Type B pancreatic cell (in vitro differentiated cells): ENCODE measurements at regions not wholly inside any gene's neighbourhood (a gene's known extent, or its start where the extent isn't known, plus 50 kb on each side); places are given as distances from the start of the nearest gene placed in this dataset.

Experiments
- DNase-seq: peaks from one replicate; pipeline ENCODE4 v3.0.0; 2021; ENCODE audit warnings: mixed read lengths; ENCODE audit not compliant: unreplicated experiment; ENCODE audit errors: extremely low spot score
- H3K27ac Mint-ChIP-seq: 2 replicates; pipeline ENCODE4 v1.8.0; 2021; ENCODE audit warnings: mild to moderate bottlenecking, mixed read lengths
- H3K27me3 Mint-ChIP-seq: 2 replicates; pipeline ENCODE4 v1.8.0; 2021; ENCODE audit warnings: mixed read lengths
- H3K36me3 Mint-ChIP-seq: 2 replicates; pipeline ENCODE4 v1.8.0; 2021; ENCODE audit warnings: mixed read lengths
- H3K4me1 Mint-ChIP-seq: one replicate; pipeline ENCODE4 v1.8.0; 2021; ENCODE audit warnings: mixed read lengths; ENCODE audit not compliant: unreplicated experiment
- H3K4me3 Mint-ChIP-seq: 2 replicates; pipeline ENCODE4 v1.8.0; 2021; ENCODE audit warnings: mild to moderate bottlenecking, mixed read lengths
- H3K9me3 Mint-ChIP-seq: 2 replicates; pipeline ENCODE4 v1.8.0; 2021; ENCODE audit warnings: mixed read lengths
- CTCF ChIP-seq: fragments of 200-600 bp; sonication (generic); conservative IDR thresholded peaks from 2 replicates; pipeline ENCODE4 v1.5.0; 2021; ENCODE audit warnings: antibody characterized with exemption, mild to moderate bottlenecking

GRCh38 chr4:159489646-159490045, 386.8 kb downstream of the RAPGEF2 start:
- no peak overlapping the region for H3K27ac Mint-ChIP-seq
- peaks cover 8% of the 10 kb centered on the region for H3K4me1 Mint-ChIP-seq
- H3K9me3 Mint-ChIP-seq, result peaks cover 17% of the 10 kb centered on the region
- peaks cover 14% of the 10 kb centered on the region for H3K27me3 Mint-ChIP-seq
- DNase-seq, result no peak
- no peak for TF ChIP-seq CTCF
- H3K36me3 Mint-ChIP-seq, result no peaks in the 10 kb centered on the region
- H3K4me3 Mint-ChIP-seq, result no peak overlapping the region

- Mint-ChIP-seq H3K27me3 (no peaks in the 10 kb centered on the region), H3K27ac (no peak overlapping the region), H3K9me3 (peaks cover 14% of the 10 kb centered on the region), H3K4me3 (no peak overlapping the region), H3K4me1 (peaks cover 10% of the 10 kb centered on the region), H3K36me3 (no peaks in the 10 kb centered on the region)
- DNase-seq, result no peak
- TF ChIP-seq CTCF, result no peak
Observed at GRCh38 chr4:159495515-159496236, 392.8 kb downstream of the RAPGEF2 start.

- H3K27ac Mint-ChIP-seq, result no peak overlapping the region
- no peak for TF ChIP-seq CTCF
- DNase-seq, result no peak
- H3K36me3 Mint-ChIP-seq, result no peaks in the 10 kb centered on the region
- peaks cover 10% of the 10 kb centered on the region for H3K4me1 Mint-ChIP-seq
- peaks cover 8% of the 10 kb centered on the region for H3K9me3 Mint-ChIP-seq
- H3K27me3 Mint-ChIP-seq, result no peaks in the 10 kb centered on the region
- H3K4me3 Mint-ChIP-seq, result no peak overlapping the region
Observed at GRCh38 chr4:159496248-159496647, 393.4 kb downstream of the RAPGEF2 start.

- Mint-ChIP-seq H3K4me1 (peaks cover 10% of the 10 kb centered on the region), H3K9me3 (peaks cover 4% of the 10 kb centered on the region), H3K27me3 (peaks cover 3% of the 10 kb centered on the region), H3K36me3 (no peaks in the 10 kb centered on the region), H3K4me3 (no peak overlapping the region), H3K27ac (no peak overlapping the region)
- TF ChIP-seq CTCF, result no peak
- no peak for DNase-seq
Observed at GRCh38 chr4:159497936-159498335, 395.1 kb downstream of the RAPGEF2 start.

GRCh38 chr4:159498446-159499115, 395.7 kb downstream of the RAPGEF2 start:
- no peak for TF ChIP-seq CTCF
- Mint-ChIP-seq H3K9me3 (no peaks in the 10 kb centered on the region), H3K36me3 (no peaks in the 10 kb centered on the region), H3K27ac (no peak overlapping the region), H3K27me3 (peaks cover 8% of the 10 kb centered on the region), H3K4me3 (no peak overlapping the region), H3K4me1 (peaks cover 15% of the 10 kb centered on the region)
- no peak for DNase-seq
